Breast epithelium (tissue), 3 donors: ENCODE measurements at regions not wholly inside any gene's neighbourhood (a gene's known extent, or its start where the extent isn't known, plus 50 kb on each side); places are given as distances from the start of the nearest gene placed in this dataset.

Source experiments
- CTCF ChIP-seq, 3 donors: fragments of 450-650 bp; IDR thresholded peaks; one replicate each; pipeline ENCODE4 v1.5.1; 2016 to 2017; ENCODE audit warnings: antibody characterized with exemption in 3 of 3, mild to moderate bottlenecking in 3 of 3, moderate library complexity in 3 of 3
- POLR2A ChIP-seq: fragments of 450-650 bp; IDR thresholded peaks from one replicate; pipeline ENCODE4 v1.6.1; 2016; ENCODE audit warnings: antibody characterized with exemption, mild to moderate bottlenecking, moderate library complexity

- TF ChIP-seq CTCF (IDR thresholded peaks at IDR 0.05) (no peak), POLR2A (no peak)
Measured at GRCh38 chr13:64847767-64848166, 2382.4 kb downstream of the PCDH9 start.
